ENCODE measurements at regions not wholly inside any gene's neighbourhood (a gene's known extent, or its start where the extent isn't known, plus 50 kb on each side); places are given as distances from the start of the nearest gene placed in this dataset.

- ChIA-PET CTCF (no interaction called here), POLR2A (no interaction called here)
- intact Hi-C loops (cut with DNase I, micrococcal nuclease) = no loop called here
- no peak for ATAC-seq
- DNase-seq = no peak
- H3K4me3 Mint-ChIP-seq = no peak overlapping the region
- no peaks in the 10 kb centered on the region for H3K27me3 Mint-ChIP-seq
- no peak overlapping the region for H3K27ac Mint-ChIP-seq
- H3K9me3 Mint-ChIP-seq (ENCODE audit: low read depth) = peaks cover 11% of the 10 kb centered on the region
- no peaks in the 10 kb centered on the region for H3K36me3 Mint-ChIP-seq (ENCODE audit: low read depth)
- no peaks in the 10 kb centered on the region for H3K4me1 Mint-ChIP-seq
These were observed 836.6 kb upstream of the SOX9 start for GRCh38 chr17:71284032-71284755.

- H3K27ac Mint-ChIP-seq = no peak overlapping the region
- H3K4me1 Mint-ChIP-seq = no peaks in the 10 kb centered on the region
- H3K4me3 Mint-ChIP-seq = no peak overlapping the region
- POLR2A ChIA-PET = no interaction called here
- H3K9me3 Mint-ChIP-seq (ENCODE audit: low read depth) = peaks cover 12% of the 10 kb centered on the region
- H3K27me3 Mint-ChIP-seq = no peaks in the 10 kb centered on the region
- ATAC-seq = no peak
- CTCF ChIA-PET = no interaction called here
- no peak for DNase-seq
- no peaks in the 10 kb centered on the region for H3K36me3 Mint-ChIP-seq (ENCODE audit: low read depth)
- intact Hi-C loops (cut with DNase I, micrococcal nuclease) = no loop called here
These were observed 834.2 kb upstream of the SOX9 start for GRCh38 chr17:71286625-71287024.

GRCh38 chr17:71287071-71287823 lies 833.6 kb upstream of the SOX9 start:
- H3K4me1 Mint-ChIP-seq = no peaks in the 10 kb centered on the region
- peaks cover 12% of the 10 kb centered on the region for H3K9me3 Mint-ChIP-seq (ENCODE audit: low read depth)
- CTCF ChIA-PET = no interaction called here
- H3K36me3 Mint-ChIP-seq (ENCODE audit: low read depth) = no peaks in the 10 kb centered on the region
- no peaks in the 10 kb centered on the region for H3K27me3 Mint-ChIP-seq
- H3K4me3 Mint-ChIP-seq = no peak overlapping the region
- intact Hi-C loops (cut with DNase I, micrococcal nuclease) = no loop called here
- no peak overlapping the region for H3K27ac Mint-ChIP-seq
- POLR2A ChIA-PET = no interaction called here
- ATAC-seq (no peak), DNase-seq (no peak)

GRCh38 chr17:71292006-71292405 lies 828.8 kb upstream of the SOX9 start:
- Mint-ChIP-seq H3K27me3 (no peaks in the 10 kb centered on the region), H3K4me1 (no peaks in the 10 kb centered on the region), H3K4me3 (no peak overlapping the region), H3K27ac (no peak overlapping the region), H3K36me3 (ENCODE audit: low read depth) (no peaks in the 10 kb centered on the region), H3K9me3 (ENCODE audit: low read depth) (peaks cover 14% of the 10 kb centered on the region)
- ATAC-seq (no peak), DNase-seq (no peak)
- CTCF ChIA-PET = interaction anchor here (0.9 kb wide), 1 partner anchor 24 kb away, joined by 3 read pairs; no protein-coding TSS in a partner anchor
- POLR2A ChIA-PET = no interaction called here
- intact Hi-C loops (cut with DNase I, micrococcal nuclease) = no loop called here

- ChIA-PET CTCF (no interaction called here), POLR2A (no interaction called here)
- Mint-ChIP-seq H3K4me3 (no peak overlapping the region), H3K36me3 (ENCODE audit: low read depth) (no peaks in the 10 kb centered on the region), H3K27ac (no peak overlapping the region), H3K27me3 (no peaks in the 10 kb centered on the region), H3K9me3 (ENCODE audit: low read depth) (peaks cover 10% of the 10 kb centered on the region), H3K4me1 (no peaks in the 10 kb centered on the region)
- no peak for ATAC-seq
- DNase-seq = no peak
- intact Hi-C loops (cut with DNase I, micrococcal nuclease) = no loop called here
These were observed 824.8 kb upstream of the SOX9 start for GRCh38 chr17:71296005-71296404.

GRCh38 chr17:71301063-71301462 lies 819.8 kb upstream of the SOX9 start:
- H3K4me1 Mint-ChIP-seq = no peaks in the 10 kb centered on the region
- no peaks in the 10 kb centered on the region for H3K27me3 Mint-ChIP-seq
- H3K4me3 Mint-ChIP-seq = no peak overlapping the region
- POLR2A ChIA-PET = no interaction called here
- CTCF ChIA-PET = no interaction called here
- no peaks in the 10 kb centered on the region for H3K36me3 Mint-ChIP-seq (ENCODE audit: low read depth)
- DNase-seq (no peak), ATAC-seq (no peak)
- H3K27ac Mint-ChIP-seq = no peak overlapping the region
- intact Hi-C loops (cut with DNase I, micrococcal nuclease) = no loop called here
- H3K9me3 Mint-ChIP-seq (ENCODE audit: low read depth) = peaks cover 19% of the 10 kb centered on the region

- Mint-ChIP-seq H3K4me3 (no peak overlapping the region), H3K9me3 (ENCODE audit: low read depth) (peaks cover 28% of the 10 kb centered on the region), H3K36me3 (ENCODE audit: low read depth) (no peaks in the 10 kb centered on the region), H3K27ac (no peak overlapping the region), H3K27me3 (no peaks in the 10 kb centered on the region), H3K4me1 (no peaks in the 10 kb centered on the region)
- DNase-seq = no peak
- CTCF ChIA-PET = interaction anchor here (0.6 kb wide), 1 partner anchor 1622 kb away, joined by 3 read pairs; no protein-coding TSS in a partner anchor
- intact Hi-C loops (cut with DNase I, micrococcal nuclease) = no loop called here
- no peak for ATAC-seq
- POLR2A ChIA-PET = no interaction called here
These were observed 817.9 kb upstream of the SOX9 start for GRCh38 chr17:71302721-71303549.

GRCh38 chr17:71304498-71305158 lies 816.2 kb upstream of the SOX9 start:
- H3K4me1 Mint-ChIP-seq = no peaks in the 10 kb centered on the region
- H3K27me3 Mint-ChIP-seq = no peaks in the 10 kb centered on the region
- ChIA-PET CTCF (interaction anchor here (0.6 kb wide), 1 partner anchor 358 kb away, joined by 3 read pairs; no protein-coding TSS in a partner anchor), POLR2A (no interaction called here)
- intact Hi-C loops (cut with DNase I, micrococcal nuclease) = no loop called here
- no peak overlapping the region for H3K27ac Mint-ChIP-seq
- no peak for DNase-seq
- no peak for ATAC-seq
- H3K4me3 Mint-ChIP-seq = no peak overlapping the region
- no peaks in the 10 kb centered on the region for H3K36me3 Mint-ChIP-seq (ENCODE audit: low read depth)
- H3K9me3 Mint-ChIP-seq (ENCODE audit: low read depth) = peaks cover 35% of the 10 kb centered on the region

- DNase-seq (no peak), ATAC-seq (no peak)
- Mint-ChIP-seq H3K36me3 (ENCODE audit: low read depth) (no peaks in the 10 kb centered on the region), H3K27me3 (no peaks in the 10 kb centered on the region), H3K27ac (no peak overlapping the region), H3K4me3 (no peak overlapping the region), H3K4me1 (no peaks in the 10 kb centered on the region), H3K9me3 (ENCODE audit: low read depth) (peaks cover 8% of the 10 kb centered on the region)
- ChIA-PET CTCF (no interaction called here), POLR2A (no interaction called here)
- intact Hi-C loops (cut with DNase I, micrococcal nuclease) = no loop called here
These were observed 807.0 kb upstream of the SOX9 start for GRCh38 chr17:71313866-71314265.

- CTCF ChIA-PET = no interaction called here
- DNase-seq = no peak
- POLR2A ChIA-PET = no interaction called here
These were observed 805.3 kb upstream of the SOX9 start for GRCh38 chr17:71315568-71315967.

GRCh38 chr17:71316176-71316897 lies 804.5 kb upstream of the SOX9 start:
- intact Hi-C loops (cut with DNase I, micrococcal nuclease) = no loop called here
- Mint-ChIP-seq H3K9me3 (ENCODE audit: low read depth) (peaks cover 4% of the 10 kb centered on the region), H3K27ac (no peak overlapping the region), H3K36me3 (ENCODE audit: low read depth) (no peaks in the 10 kb centered on the region), H3K4me1 (no peaks in the 10 kb centered on the region), H3K27me3 (no peaks in the 10 kb centered on the region), H3K4me3 (no peak overlapping the region)
- CTCF ChIA-PET = no interaction called here
- DNase-seq (no peak), ATAC-seq (no peak)
- POLR2A ChIA-PET = no interaction called here

More at GRCh38 chr17:71315568-71315967, 805.3 kb upstream of the SOX9 start:
- Mint-ChIP-seq H3K27ac (no peak overlapping the region), H3K4me3 (no peak overlapping the region), H3K27me3 (no peaks in the 10 kb centered on the region), H3K4me1 (no peaks in the 10 kb centered on the region), H3K9me3 (ENCODE audit: low read depth) (peaks cover 2% of the 10 kb centered on the region), H3K36me3 (ENCODE audit: low read depth) (no peaks in the 10 kb centered on the region)
- no peak for ATAC-seq
- intact Hi-C loops (cut with DNase I, micrococcal nuclease) = no loop called here
